ENCODE measurements at regions not wholly inside any gene's neighbourhood (a gene's known extent, or its start where the extent isn't known, plus 50 kb on each side); places are given as distances from the start of the nearest gene placed in this dataset.
A peak's percentile ranks its signal among the peaks of the same experiment; 100 is the strongest.
"Not testable (repeated sequence)": the region's sequence is repeated elsewhere in the genome, so short reads cannot be mapped to it uniquely, and the experiment has no call there.

DNA sequence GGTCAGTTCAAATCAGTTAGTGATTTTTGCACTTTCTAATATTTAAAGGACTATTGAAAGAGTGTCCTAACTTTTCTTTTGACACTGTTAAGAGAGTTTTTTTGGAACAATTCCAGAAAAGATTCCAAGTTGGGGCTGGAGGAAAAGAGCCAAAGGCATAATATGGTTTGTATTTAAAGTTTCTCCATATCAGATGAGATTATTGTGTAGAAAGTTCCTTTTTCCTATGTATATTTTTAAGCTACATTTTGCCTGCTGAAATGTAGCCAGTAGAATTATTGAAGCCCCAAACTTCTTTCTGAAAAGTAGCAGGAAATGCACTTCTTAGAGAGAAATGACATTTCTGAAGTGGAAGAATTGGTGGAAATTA is 136.5 kb upstream of the TSC22D2 start:
- no peak overlapping the region for H3K4me3 ChIP-seq (replicated peaks in 1 of 2; ENCODE audit: low read depth in 2 of 2, low read length in 2 of 2)
- TF ChIP-seq, protein P1, sequence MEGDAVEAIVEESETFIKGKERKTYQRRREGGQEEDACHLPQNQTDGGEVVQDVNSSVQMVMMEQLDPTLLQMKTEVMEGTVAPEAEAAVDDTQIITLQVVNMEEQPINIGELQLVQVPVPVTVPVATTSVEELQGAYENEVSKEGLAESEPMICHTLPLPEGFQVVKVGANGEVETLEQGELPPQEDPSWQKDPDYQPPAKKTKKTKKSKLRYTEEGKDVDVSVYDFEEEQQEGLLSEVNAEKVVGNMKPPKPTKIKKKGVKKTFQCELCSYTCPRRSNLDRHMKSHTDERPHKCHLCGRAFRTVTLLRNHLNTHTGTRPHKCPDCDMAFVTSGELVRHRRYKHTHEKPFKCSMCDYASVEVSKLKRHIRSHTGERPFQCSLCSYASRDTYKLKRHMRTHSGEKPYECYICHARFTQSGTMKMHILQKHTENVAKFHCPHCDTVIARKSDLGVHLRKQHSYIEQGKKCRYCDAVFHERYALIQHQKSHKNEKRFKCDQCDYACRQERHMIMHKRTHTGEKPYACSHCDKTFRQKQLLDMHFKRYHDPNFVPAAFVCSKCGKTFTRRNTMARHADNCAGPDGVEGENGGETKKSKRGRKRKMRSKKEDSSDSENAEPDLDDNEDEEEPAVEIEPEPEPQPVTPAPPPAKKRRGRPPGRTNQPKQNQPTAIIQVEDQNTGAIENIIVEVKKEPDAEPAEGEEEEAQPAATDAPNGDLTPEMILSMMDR (IDR thresholded peaks at IDR 0.05; ENCODE audit: low read depth, low read length): no peak
- DNase-seq (ENCODE audit: low read depth in 2 of 2): no peak

DNA sequence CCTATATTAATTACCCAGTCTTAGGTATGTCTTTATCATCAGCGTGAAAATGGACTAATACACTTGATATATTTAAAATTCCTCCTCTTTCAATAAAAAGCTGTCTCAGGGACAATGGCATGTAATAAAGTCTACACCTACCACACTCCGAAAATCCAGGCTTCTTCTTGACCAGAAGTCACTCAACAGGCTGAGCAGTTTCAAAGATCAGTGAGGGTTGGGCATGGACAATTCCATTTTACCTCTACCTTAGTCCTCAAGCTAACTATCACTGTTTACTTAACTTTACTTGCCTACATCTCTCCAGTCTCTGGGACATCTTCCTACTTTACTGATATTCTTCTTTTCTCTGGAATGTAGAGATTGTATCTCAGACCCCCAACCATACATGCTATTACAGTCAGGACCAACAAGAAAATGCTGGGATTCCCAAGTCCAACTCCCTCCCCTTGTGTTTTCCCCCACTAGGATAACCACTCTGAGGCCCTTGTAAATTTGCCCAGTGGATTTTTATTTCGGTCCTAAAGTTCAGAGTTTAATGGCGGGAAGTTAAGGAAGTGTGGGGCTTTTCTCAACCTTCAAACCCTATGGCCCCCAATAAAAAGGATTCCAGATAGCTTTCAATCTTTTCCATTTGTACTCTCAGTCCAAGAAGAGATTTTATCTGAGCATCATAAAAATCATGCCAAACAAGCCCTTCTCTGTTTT is 137.1 kb upstream of the TSC22D2 start:
- TF ChIP-seq, protein P1 (IDR thresholded peaks at IDR 0.05; ENCODE audit: low read depth, low read length): no peak
- no peak overlapping the region for H3K4me3 ChIP-seq (replicated peaks in 1 of 2; ENCODE audit: low read depth in 2 of 2, low read length in 2 of 2)
- no peak for DNase-seq (ENCODE audit: low read depth in 2 of 2)

- DNase-seq (ENCODE audit: low read depth in 2 of 2): peak in 1 of 2 donors; percentile 11
- not testable (repeated sequence) for H3K4me3 ChIP-seq (replicated peaks in 1 of 2; ENCODE audit: low read depth in 2 of 2, low read length in 2 of 2)
Observed at GRCh38 chr3:150270444-150270843, 137.7 kb upstream of the TSC22D2 start.

DNA sequence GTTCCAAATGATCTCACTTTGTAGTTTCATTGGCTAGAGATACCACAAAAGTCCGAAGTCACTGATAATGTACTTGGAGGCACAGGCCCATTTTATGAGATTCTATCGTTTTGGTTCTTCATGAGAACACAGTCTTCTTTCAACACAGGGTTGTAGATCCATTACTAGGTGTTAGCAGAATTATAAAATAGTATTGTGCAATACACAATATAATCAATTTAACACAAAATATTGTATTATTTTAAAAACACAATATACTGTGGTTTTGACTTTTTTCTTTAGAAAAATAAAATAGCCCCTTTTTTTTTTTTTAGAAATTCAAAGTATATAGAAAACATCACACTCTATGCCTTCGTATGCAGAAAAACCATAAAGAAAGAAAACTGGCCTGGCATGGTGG is 138.6 kb upstream of the TSC22D2 start:
- H3K4me3 ChIP-seq (replicated peaks in 1 of 2; ENCODE audit: low read depth in 2 of 2, low read length in 2 of 2): no peak overlapping the region
- TF ChIP-seq, protein P1 (IDR thresholded peaks at IDR 0.05; ENCODE audit: low read depth, low read length): no peak
- no peak for DNase-seq (ENCODE audit: low read depth in 2 of 2)

DNA sequence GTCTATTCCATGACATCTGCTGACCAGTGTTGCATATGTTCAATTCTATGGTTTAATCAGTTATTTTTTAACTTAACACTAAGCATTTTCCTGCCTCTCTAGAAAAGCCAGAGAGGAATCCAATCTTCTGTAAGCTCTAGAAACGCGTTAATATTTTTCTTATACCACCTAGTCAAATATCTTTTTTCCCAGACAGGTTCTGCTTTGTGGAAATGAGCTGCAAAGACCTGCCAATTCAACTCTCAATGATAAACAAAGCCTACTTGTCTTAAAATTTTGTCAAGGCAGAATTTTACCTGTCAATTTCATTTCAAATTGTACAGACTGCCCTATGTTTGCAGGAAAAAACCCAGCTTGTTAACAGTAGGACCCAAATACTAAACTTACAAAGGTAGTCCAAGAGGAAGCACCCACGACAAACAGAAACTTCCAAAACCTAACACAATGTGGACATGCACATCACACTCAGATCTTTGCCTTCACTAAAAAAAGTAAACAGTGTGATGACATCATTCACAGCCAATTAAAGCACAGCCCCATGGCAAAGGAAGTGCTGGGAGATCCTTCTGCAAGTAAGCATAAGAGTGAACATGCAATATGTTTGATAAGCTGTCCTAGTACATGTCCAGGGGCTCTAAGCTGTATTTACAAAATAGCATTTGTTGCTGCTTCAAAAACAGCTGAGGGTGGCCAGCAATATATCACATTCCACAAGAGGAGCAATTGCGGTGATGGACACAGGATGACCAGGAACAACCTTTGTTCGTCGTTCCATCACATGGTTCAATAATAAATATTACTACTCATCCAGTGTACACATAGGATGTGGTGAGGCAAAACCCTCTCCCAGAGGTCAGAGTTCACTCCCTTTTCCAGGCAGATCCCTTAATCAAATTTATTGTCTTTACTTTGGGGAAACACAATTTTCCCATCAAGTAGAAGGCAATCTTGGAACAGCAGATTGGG is 139.4 kb upstream of the TSC22D2 start:
- TF ChIP-seq, protein P1 (IDR thresholded peaks at IDR 0.05; ENCODE audit: low read depth, low read length): no peak
- H3K4me3 ChIP-seq (replicated peaks in 1 of 2; ENCODE audit: low read depth in 2 of 2, low read length in 2 of 2): no peak overlapping the region
- peak in 1 of 2 donors; percentile 15 for DNase-seq (ENCODE audit: low read depth in 2 of 2)

GRCh38 chr3:150267288-150267687 is 140.8 kb upstream of the TSC22D2 start:
- TF ChIP-seq, protein P1 (IDR thresholded peaks at IDR 0.05; ENCODE audit: low read depth, low read length): no peak
- H3K4me3 ChIP-seq (replicated peaks in 1 of 2; ENCODE audit: low read depth in 2 of 2, low read length in 2 of 2): no peak overlapping the region
- DNase-seq (ENCODE audit: low read depth in 2 of 2): no peak

- no peak overlapping the region for H3K4me3 ChIP-seq (replicated peaks in 1 of 2; ENCODE audit: low read depth in 2 of 2, low read length in 2 of 2)
- DNase-seq (ENCODE audit: low read depth in 2 of 2): no peak
- TF ChIP-seq, protein P1 (IDR thresholded peaks at IDR 0.05; ENCODE audit: low read depth, low read length): no peak
Observed at GRCh38 chr3:150265305-150265704, 142.8 kb upstream of the TSC22D2 start.
